HL-60 (cell line): ENCODE measurements at regions not wholly inside any gene's neighbourhood (a gene's known extent, or its start where the extent isn't known, plus 50 kb on each side); places are given as distances from the start of the nearest gene placed in this dataset.

ENCODE experiments used
- CTCF ChIP-seq: IDR thresholded peaks from one replicate; pipeline ENCODE4 v1.5.1; 2011; ENCODE audit warnings: low read length, control low read depth, inconsistent platforms; ENCODE audit not compliant: insufficient read depth
- POLR2AphosphoS5 ChIP-seq: IDR thresholded peaks from 2 replicates; pipeline ENCODE4 v1.6.1; 2012; ENCODE audit warnings: low read depth
- SPI1 ChIP-seq: IDR thresholded peaks from 2 replicates; pipeline ENCODE4 v1.6.1; 2012; ENCODE audit warnings: low read depth, mild to moderate bottlenecking, borderline replicate concordance

GRCh38 chr9:110066929-110067716 lies 140.8 kb downstream of the C9orf152 start:
- TF ChIP-seq CTCF = no peak
- TF ChIP-seq POLR2AphosphoS5 = no peak
- no peak for TF ChIP-seq SPI1
